ENCODE measurements at regions not wholly inside any gene's neighbourhood (a gene's known extent, or its start where the extent isn't known, plus 50 kb on each side); places are given as distances from the start of the nearest gene placed in this dataset.

- Histone ChIP-seq H3K27ac (ENCODE audit: low read length) (no peak overlapping the region), H3K4me1 (ENCODE audit: insufficient read depth, low read length) (no peaks in the 10 kb centered on the region), H3K4me3 (ENCODE audit: low read depth in 1 of 2, low read length in 2 of 2) (no peak overlapping the region), H3K9ac (ENCODE audit: low read depth, low read length) (no peak overlapping the region), H2AFZ (ENCODE audit: low read depth, low read length) (no peak overlapping the region), H3K36me3 (ENCODE audit: insufficient read depth, low read length) (no peaks in the 10 kb centered on the region), H3K9me3 (ENCODE audit: insufficient read depth, low read length, severe bottlenecking) (no peaks in the 10 kb centered on the region), H3K27me3 (ENCODE audit: insufficient read depth, low read length, poor library complexity) (no peaks in the 10 kb centered on the region), H3K4me2 (ENCODE audit: insufficient read depth, low read length) (no peak overlapping the region), H3K79me2 (ENCODE audit: insufficient read depth, low read length) (no peaks in the 10 kb centered on the region), H4K20me1 (ENCODE audit: insufficient read depth, low read length) (no peaks in the 10 kb centered on the region)
- DNase-seq (no peak), ATAC-seq (ENCODE audit: insufficient read depth, low read depth) (no peak)
- no peak for TF ChIP-seq CTCF (IDR thresholded peaks at IDR 0.05; ENCODE audit: borderline replicate concordance, extremely low read depth, low read length, poor library complexity, severe bottlenecking)
Observed at GRCh38 chr2:191476901-191477300, 201.0 kb upstream of the NABP1 start.

GRCh38 chr2:191478799-191479679 lies 198.9 kb upstream of the NABP1 start:
- no peak for ATAC-seq (ENCODE audit: insufficient read depth, low read depth)
- no peak for DNase-seq
- TF ChIP-seq EZH2 (IDR thresholded peaks at IDR 0.05; ENCODE audit: borderline replicate concordance, low read depth, low read length, severe bottlenecking) (no peak), CTCF (IDR thresholded peaks at IDR 0.05; ENCODE audit: borderline replicate concordance, extremely low read depth, low read length, poor library complexity, severe bottlenecking) (no peak)
- no peak overlapping the region for H2AFZ ChIP-seq (ENCODE audit: low read depth, low read length)
- H3K27ac ChIP-seq (ENCODE audit: low read length) = no peak overlapping the region
- H3K4me3 ChIP-seq (ENCODE audit: low read depth in 1 of 2, low read length in 2 of 2) = no peak overlapping the region
- H3K79me2 ChIP-seq (ENCODE audit: insufficient read depth, low read length) = no peaks in the 10 kb centered on the region
- no peaks in the 10 kb centered on the region for H3K36me3 ChIP-seq (ENCODE audit: insufficient read depth, low read length)
- H3K9me3 ChIP-seq (ENCODE audit: insufficient read depth, low read length, severe bottlenecking) = peaks cover 10% of the 10 kb centered on the region
- H4K20me1 ChIP-seq (ENCODE audit: insufficient read depth, low read length) = no peaks in the 10 kb centered on the region
- H3K4me2 ChIP-seq (ENCODE audit: insufficient read depth, low read length) = no peak overlapping the region
- H3K9ac ChIP-seq (ENCODE audit: low read depth, low read length) = no peak overlapping the region
- no peaks in the 10 kb centered on the region for H3K27me3 ChIP-seq (ENCODE audit: insufficient read depth, low read length, poor library complexity)
- no peaks in the 10 kb centered on the region for H3K4me1 ChIP-seq (ENCODE audit: insufficient read depth, low read length)

GRCh38 chr2:191479680-191480023 lies 198.3 kb upstream of the NABP1 start:
- Histone ChIP-seq H2AFZ (ENCODE audit: low read depth, low read length) (no peak overlapping the region), H3K27me3 (ENCODE audit: insufficient read depth, low read length, poor library complexity) (no peaks in the 10 kb centered on the region), H3K36me3 (ENCODE audit: insufficient read depth, low read length) (no peaks in the 10 kb centered on the region), H3K4me2 (ENCODE audit: insufficient read depth, low read length) (no peak overlapping the region), H3K79me2 (ENCODE audit: insufficient read depth, low read length) (no peaks in the 10 kb centered on the region), H3K4me3 (ENCODE audit: low read depth in 1 of 2, low read length in 2 of 2) (no peak overlapping the region), H3K9me3 (ENCODE audit: insufficient read depth, low read length, severe bottlenecking) (peaks cover 11% of the 10 kb centered on the region), H4K20me1 (ENCODE audit: insufficient read depth, low read length) (no peaks in the 10 kb centered on the region), H3K4me1 (ENCODE audit: insufficient read depth, low read length) (no peaks in the 10 kb centered on the region), H3K27ac (ENCODE audit: low read length) (no peak overlapping the region), H3K9ac (ENCODE audit: low read depth, low read length) (no peak overlapping the region)
- DNase-seq = no peak
- no peak for TF ChIP-seq CTCF (IDR thresholded peaks at IDR 0.05; ENCODE audit: borderline replicate concordance, extremely low read depth, low read length, poor library complexity, severe bottlenecking)
- ATAC-seq (ENCODE audit: insufficient read depth, low read depth) = no peak
